Transverse colon (tissue), 4 donors: ENCODE measurements at regions not wholly inside any gene's neighbourhood (a gene's known extent, or its start where the extent isn't known, plus 50 kb on each side); places are given as distances from the start of the nearest gene placed in this dataset.

Experiments
- CTCF ChIP-seq, 5 experiments: fragments of 200-600 bp in 3 of 5; fragments of 450-650 bp in 2 of 5; sonication (generic) in 3 of 5; IDR thresholded peaks; 1 replicate in 2 of 5; 2 replicates in 3 of 5; pipeline ENCODE4 v1.5.1; 2016 to 2017; ENCODE audit warnings: antibody characterized with exemption in 5 of 5, inconsistent platforms in 3 of 5, mild to moderate bottlenecking in 2 of 5, moderate library complexity in 1 of 5
- POLR2AphosphoS5 ChIP-seq, 3 donors: sonication (generic); formaldehyde crosslinking; IDR thresholded peaks; one replicate each; pipeline ENCODE4 v1.6.1; 2016; ENCODE audit warnings: antibody characterized with exemption in 3 of 3

- TF ChIP-seq POLR2AphosphoS5 (IDR thresholded peaks at IDR 0.05) (no peak), CTCF (IDR thresholded peaks at IDR 0.05) (no peak)
These were observed 1708.8 kb upstream of the C9orf72 start for GRCh38 chr9:29282121-29282520.
